NB4 (cell line): ENCODE measurements at regions not wholly inside any gene's neighbourhood (a gene's known extent, or its start where the extent isn't known, plus 50 kb on each side); places are given as distances from the start of the nearest gene placed in this dataset.

Source experiments
- CTCF ChIP-seq: IDR thresholded peaks from one replicate; pipeline ENCODE4 v1.5.1; 2012; ENCODE audit warnings: low read depth, low read length
- MYC ChIP-seq: IDR thresholded peaks from 2 replicates; pipeline ENCODE4 v1.6.1; 2011; ENCODE audit warnings: low read depth, low read length

- no peak for TF ChIP-seq MYC
- no peak for TF ChIP-seq CTCF
Measured at GRCh38 chr6:95693108-95693507, 115.8 kb downstream of the MANEA start.
